Kidney (tissue), 13 donors: ENCODE measurements at regions not wholly inside any gene's neighbourhood (a gene's known extent, or its start where the extent isn't known, plus 50 kb on each side); places are given as distances from the start of the nearest gene placed in this dataset.
"Not testable (repeated sequence)": the region's sequence is repeated elsewhere in the genome, so short reads cannot be mapped to it uniquely, and the experiment has no call there.

Experiments
- DNase-seq, 5 donors: peaks; one replicate each; pipeline ENCODE4 v3.0.0-alpha.2; 2013 to 2020
- FAIRE-seq: peaks from 2 replicates; lab custom pipeline; 2012; peaks lifted over from hg19 to GRCh38; lab: Jason Lieb, UNC
- H3K27ac ChIP-seq, 2 donors: one replicate each; pipeline ENCODE4 v1.7.0; 2013; ENCODE audit warnings: low read depth in 2 of 2, low read length in 2 of 2, inconsistent platforms in 1 of 2
- H3K27me3 ChIP-seq: one replicate; pipeline ENCODE4 v1.7.1; 2013; ENCODE audit warnings: low read length, inconsistent platforms; ENCODE audit not compliant: control insufficient read depth, insufficient read depth
- H3K36me3 ChIP-seq, 3 donors: one replicate each; pipeline versions ENCODE4 v1.7.0 to v1.7.1; 2013; ENCODE audit warnings: low read length in 3 of 3, control low read depth in 1 of 3, inconsistent platforms in 1 of 3; ENCODE audit not compliant: insufficient read depth in 3 of 3, control insufficient read depth in 2 of 3
- H3K4me1 ChIP-seq, 3 donors: one replicate each; pipeline versions ENCODE4 v1.7.0 to v1.7.1; 2013; ENCODE audit warnings: low read length in 3 of 3, inconsistent platforms in 1 of 3, low read depth in 1 of 3; ENCODE audit not compliant: control insufficient read depth in 2 of 3, insufficient read depth in 2 of 3
- H3K4me3 ChIP-seq, 3 donors: one replicate each; pipeline versions ENCODE4 v1.7.0 to v1.8.1; 2013; ENCODE audit warnings: low read length in 3 of 3, control low read depth in 1 of 3, inconsistent platforms in 1 of 3
- H3K9ac ChIP-seq, 3 donors: one replicate each; pipeline versions ENCODE4 v1.7.0 to v1.7.1; 2013; ENCODE audit warnings: low read length in 3 of 3, control low read depth in 1 of 3, inconsistent platforms in 1 of 3
- H3K9me3 ChIP-seq, 3 donors: one replicate each; pipeline versions ENCODE4 v1.7.0 to v1.7.1; 2013; ENCODE audit warnings: low read length in 3 of 3, control low read depth in 1 of 3, inconsistent platforms in 1 of 3; ENCODE audit not compliant: control insufficient read depth in 2 of 3, insufficient read depth in 1 of 3
- CTCF ChIP-seq: IDR thresholded peaks from 3 replicates; pipeline ENCODE4 v1.5.1; 2012; ENCODE audit warnings: mild to moderate bottlenecking, moderate library complexity, borderline replicate concordance; ENCODE audit not compliant: insufficient read depth; ENCODE audit errors: extremely low read depth
- intact Hi-C: fragments of 100-400 bp; cut with DNase I; formaldehyde crosslinking; loops from one replicate; pipeline ENCODE4 v1.11.1; 2022
- donor health status: control.
- donor health status: control.
- donor health status: control.
- donor health status: control.
- donor health status: control.
- donor health status: DM: yes; HTN: yes; CAD: no.
- donor health status: Normal renal cell carcinoma (clear cell type).

- Histone ChIP-seq H3K27ac (no peak overlapping the region), H3K4me1 (no peaks in the 10 kb centered on the region), H3K4me3 (no peak overlapping the region), H3K9me3 (peaks cover 0 to 9% (median 2%) of the 10 kb centered on the region in 3 donors), H3K27me3 (no peaks in the 10 kb centered on the region), H3K36me3 (no peaks in the 10 kb centered on the region), H3K9ac (no peak overlapping the region)
- TF ChIP-seq CTCF, result no peak
- DNase-seq, result no peak
- intact Hi-C loops, result no loop called here
- FAIRE-seq, result no peak
These were observed 103.1 kb upstream of the ZC3H15 start for GRCh38 chr2:186382932-186383331.

GRCh38 chr2:186384226-186384625, 101.8 kb upstream of the ZC3H15 start:
- intact Hi-C loops, result no loop called here
- no peak for TF ChIP-seq CTCF
- H3K27ac ChIP-seq, result no peak overlapping the region
- H3K4me1 ChIP-seq, result no peaks in the 10 kb centered on the region
- H3K9ac ChIP-seq, result no peak overlapping the region
- H3K27me3 ChIP-seq, result no peaks in the 10 kb centered on the region
- no peaks in the 10 kb centered on the region for H3K36me3 ChIP-seq
- FAIRE-seq (no peak), DNase-seq (no peak)
- H3K4me3 ChIP-seq, result no peak overlapping the region
- peaks cover 0 to 9% (median 2%) of the 10 kb centered on the region in 3 donors for H3K9me3 ChIP-seq

- H3K27ac ChIP-seq, H3K36me3 ChIP-seq, H3K27me3 ChIP-seq, H3K9me3 ChIP-seq, H3K4me1 ChIP-seq, intact Hi-C loops, H3K9ac ChIP-seq, FAIRE-seq, H3K4me3 ChIP-seq: not testable (repeated sequence)
- DNase-seq, result peak in 1 of 5 donors; percentile 25
These were observed 100.3 kb upstream of the ZC3H15 start for GRCh38 chr2:186385638-186386201.

- H3K4me3 ChIP-seq, result no peak overlapping the region
- H3K9me3 ChIP-seq, result no peaks in the 10 kb centered on the region
- no peaks in the 10 kb centered on the region for H3K4me1 ChIP-seq
- no peaks in the 10 kb centered on the region for H3K27me3 ChIP-seq
- no peak for DNase-seq
- FAIRE-seq, result no peak
- no peak for TF ChIP-seq CTCF
- intact Hi-C loops, result no loop called here
- H3K9ac ChIP-seq, result no peak overlapping the region
- no peaks in the 10 kb centered on the region for H3K36me3 ChIP-seq
- H3K27ac ChIP-seq, result no peak overlapping the region
These were observed 86.9 kb upstream of the ZC3H15 start for GRCh38 chr2:186399082-186399644.
